ENCODE measurements at regions not wholly inside any gene's neighbourhood (a gene's known extent, or its start where the extent isn't known, plus 50 kb on each side); places are given as distances from the start of the nearest gene placed in this dataset.

- TF ChIP-seq CTCF (IDR thresholded peaks at IDR 0.05) (no peak), POLR2A (IDR thresholded peaks at IDR 0.05) (no peak), POLR2AphosphoS5 (IDR thresholded peaks at IDR 0.05) (no peak)
Measured at GRCh38 chr1:5780324-5780716, 211.9 kb downstream of the NPHP4 start.
